ENCODE measurements at regions not wholly inside any gene's neighbourhood (a gene's known extent, or its start where the extent isn't known, plus 50 kb on each side); places are given as distances from the start of the nearest gene placed in this dataset.

DNA sequence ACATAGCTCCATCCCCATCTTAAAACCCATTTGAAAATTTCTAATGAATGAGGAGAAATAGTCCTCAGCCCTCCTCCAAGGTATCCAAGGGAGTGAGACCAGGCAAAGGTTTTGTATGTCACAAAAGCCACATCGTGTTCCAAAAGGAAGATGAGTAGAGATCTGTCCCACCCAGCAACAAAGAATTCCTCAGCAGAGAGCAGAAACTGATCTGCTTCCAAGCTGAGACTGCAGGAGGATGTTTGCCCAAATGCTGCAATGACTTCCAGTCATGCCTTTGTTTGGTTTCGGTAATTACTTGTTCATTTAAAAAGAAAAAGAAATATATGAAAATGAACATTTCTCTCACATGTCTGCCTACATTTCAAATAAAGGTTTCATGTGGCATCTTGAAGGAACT is 186.9 kb downstream of the SETD4 start:
- ATAC-seq, result no peak
- peaks cover 0 to 2% of the 10 kb centered on the region in 2 donors for H3K9me3 Mint-ChIP-seq
- H3K36me3 Mint-ChIP-seq, result no peaks in the 10 kb centered on the region
- Histone ChIP-seq H3K9me3 (ENCODE audit: control insufficient read depth, insufficient read depth, low read length) (peaks cover 2% of the 10 kb centered on the region), H3K36me3 (ENCODE audit: control insufficient read depth, insufficient read depth, low read length) (no peaks in the 10 kb centered on the region), H3K27me3 (ENCODE audit: control insufficient read depth, insufficient read depth, low read length) (no peaks in the 10 kb centered on the region), H3K27ac (ENCODE audit: low read length) (no peak overlapping the region), H3K4me1 (ENCODE audit: control insufficient read depth, insufficient read depth, low read length) (no peaks in the 10 kb centered on the region), H3K4me3 (ENCODE audit: low read length) (no peak overlapping the region)
- intact Hi-C loops (cut with micrococcal nuclease), result no loop called here
- peaks cover 7 to 30% of the 10 kb centered on the region in 2 donors for H3K27me3 Mint-ChIP-seq (ENCODE audit: low read depth in 2 of 2)
- no peak overlapping the region for H3K4me3 Mint-ChIP-seq
- H3K27ac Mint-ChIP-seq, result no peak overlapping the region
- no peak for DNase-seq
- H3K4me1 Mint-ChIP-seq, result no peaks in the 10 kb centered on the region
- WGBS (ENCODE audit: insufficient coverage), result 69% methylated on average over 1 of the region's 2 CpGs
- TF ChIP-seq, protein P1, sequence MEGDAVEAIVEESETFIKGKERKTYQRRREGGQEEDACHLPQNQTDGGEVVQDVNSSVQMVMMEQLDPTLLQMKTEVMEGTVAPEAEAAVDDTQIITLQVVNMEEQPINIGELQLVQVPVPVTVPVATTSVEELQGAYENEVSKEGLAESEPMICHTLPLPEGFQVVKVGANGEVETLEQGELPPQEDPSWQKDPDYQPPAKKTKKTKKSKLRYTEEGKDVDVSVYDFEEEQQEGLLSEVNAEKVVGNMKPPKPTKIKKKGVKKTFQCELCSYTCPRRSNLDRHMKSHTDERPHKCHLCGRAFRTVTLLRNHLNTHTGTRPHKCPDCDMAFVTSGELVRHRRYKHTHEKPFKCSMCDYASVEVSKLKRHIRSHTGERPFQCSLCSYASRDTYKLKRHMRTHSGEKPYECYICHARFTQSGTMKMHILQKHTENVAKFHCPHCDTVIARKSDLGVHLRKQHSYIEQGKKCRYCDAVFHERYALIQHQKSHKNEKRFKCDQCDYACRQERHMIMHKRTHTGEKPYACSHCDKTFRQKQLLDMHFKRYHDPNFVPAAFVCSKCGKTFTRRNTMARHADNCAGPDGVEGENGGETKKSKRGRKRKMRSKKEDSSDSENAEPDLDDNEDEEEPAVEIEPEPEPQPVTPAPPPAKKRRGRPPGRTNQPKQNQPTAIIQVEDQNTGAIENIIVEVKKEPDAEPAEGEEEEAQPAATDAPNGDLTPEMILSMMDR (IDR thresholded peaks at IDR 0.05), result no peak

DNA sequence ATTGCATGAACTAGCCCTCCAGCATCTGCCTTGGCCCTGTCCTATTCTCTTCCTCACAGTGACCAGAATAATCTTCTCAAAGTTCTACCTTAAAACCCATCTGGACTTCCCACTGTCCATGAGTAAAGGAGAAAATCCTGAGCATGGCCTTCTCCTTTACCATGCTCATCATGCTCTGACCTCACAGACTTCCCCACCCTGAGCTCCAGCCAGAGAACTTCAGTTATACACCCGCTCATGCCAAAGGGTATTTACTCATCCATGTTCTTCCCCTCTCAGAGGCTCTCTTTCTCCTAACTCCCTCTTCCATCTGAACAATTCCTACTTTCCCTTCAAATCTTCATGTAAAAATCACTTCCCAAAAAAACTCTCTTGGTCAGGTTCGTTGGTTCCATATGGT is 188.4 kb downstream of the SETD4 start:
- Mint-ChIP-seq H3K9me3 (peaks cover 0 to 2% of the 10 kb centered on the region in 2 donors), H3K27me3 (ENCODE audit: low read depth in 2 of 2) (peaks cover 15 to 25% of the 10 kb centered on the region in 2 donors), H3K27ac (no peak overlapping the region), H3K4me1 (no peaks in the 10 kb centered on the region), H3K36me3 (no peaks in the 10 kb centered on the region), H3K4me3 (no peak overlapping the region)
- H3K27me3 ChIP-seq (ENCODE audit: control insufficient read depth, insufficient read depth, low read length), result no peaks in the 10 kb centered on the region
- no peaks in the 10 kb centered on the region for H3K4me1 ChIP-seq (ENCODE audit: control insufficient read depth, insufficient read depth, low read length)
- TF ChIP-seq, protein P1 (IDR thresholded peaks at IDR 0.05), result no peak
- no peaks in the 10 kb centered on the region for H3K36me3 ChIP-seq (ENCODE audit: control insufficient read depth, insufficient read depth, low read length)
- intact Hi-C loops (cut with micrococcal nuclease), result no loop called here
- DNase-seq (no peak), ATAC-seq (no peak)
- WGBS (ENCODE audit: insufficient coverage), result 85% methylated on average over 2 of the region's 2 CpGs
- H3K9me3 ChIP-seq (ENCODE audit: control insufficient read depth, insufficient read depth, low read length), result peaks cover 5% of the 10 kb centered on the region
- H3K4me3 ChIP-seq (ENCODE audit: low read length), result no peak overlapping the region
- H3K27ac ChIP-seq (ENCODE audit: low read length), result no peak overlapping the region

DNA sequence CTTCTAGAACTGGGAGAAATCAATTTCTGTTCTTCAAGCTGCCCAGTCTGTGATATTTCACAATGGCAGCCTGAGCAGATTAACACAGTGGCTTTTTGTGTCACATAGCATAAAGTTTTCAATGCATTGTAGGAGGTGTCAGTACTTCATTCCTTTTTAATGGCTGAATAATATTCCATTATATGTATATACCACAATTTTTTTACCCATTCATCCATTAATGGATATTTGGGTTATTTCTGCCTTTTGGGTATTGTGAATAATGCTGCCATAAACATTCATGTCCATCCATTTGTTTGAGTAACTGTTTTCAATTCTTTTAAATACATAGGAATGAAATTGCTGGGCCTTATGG is 191.5 kb downstream of the SETD4 start:
- no peak overlapping the region for H3K27ac Mint-ChIP-seq
- peaks cover 5% of the 10 kb centered on the region for H3K9me3 ChIP-seq (ENCODE audit: control insufficient read depth, insufficient read depth, low read length)
- no peaks in the 10 kb centered on the region for H3K27me3 ChIP-seq (ENCODE audit: control insufficient read depth, insufficient read depth, low read length)
- ATAC-seq (no peak), DNase-seq (no peak)
- H3K9me3 Mint-ChIP-seq, result no peaks in the 10 kb centered on the region
- H3K4me1 Mint-ChIP-seq, result no peaks in the 10 kb centered on the region
- intact Hi-C loops (cut with micrococcal nuclease), result no loop called here
- no peaks in the 10 kb centered on the region for H3K4me1 ChIP-seq (ENCODE audit: control insufficient read depth, insufficient read depth, low read length)
- no peaks in the 10 kb centered on the region for H3K36me3 Mint-ChIP-seq
- no peaks in the 10 kb centered on the region for H3K36me3 ChIP-seq (ENCODE audit: control insufficient read depth, insufficient read depth, low read length)
- no peak overlapping the region for H3K4me3 ChIP-seq (ENCODE audit: low read length)
- H3K4me3 Mint-ChIP-seq, result no peak overlapping the region
- TF ChIP-seq, protein P1 (IDR thresholded peaks at IDR 0.05), result no peak
- no peak overlapping the region for H3K27ac ChIP-seq (ENCODE audit: low read length)
- H3K27me3 Mint-ChIP-seq (ENCODE audit: low read depth in 2 of 2), result peaks cover 8 to 16% of the 10 kb centered on the region in 2 donors

DNA sequence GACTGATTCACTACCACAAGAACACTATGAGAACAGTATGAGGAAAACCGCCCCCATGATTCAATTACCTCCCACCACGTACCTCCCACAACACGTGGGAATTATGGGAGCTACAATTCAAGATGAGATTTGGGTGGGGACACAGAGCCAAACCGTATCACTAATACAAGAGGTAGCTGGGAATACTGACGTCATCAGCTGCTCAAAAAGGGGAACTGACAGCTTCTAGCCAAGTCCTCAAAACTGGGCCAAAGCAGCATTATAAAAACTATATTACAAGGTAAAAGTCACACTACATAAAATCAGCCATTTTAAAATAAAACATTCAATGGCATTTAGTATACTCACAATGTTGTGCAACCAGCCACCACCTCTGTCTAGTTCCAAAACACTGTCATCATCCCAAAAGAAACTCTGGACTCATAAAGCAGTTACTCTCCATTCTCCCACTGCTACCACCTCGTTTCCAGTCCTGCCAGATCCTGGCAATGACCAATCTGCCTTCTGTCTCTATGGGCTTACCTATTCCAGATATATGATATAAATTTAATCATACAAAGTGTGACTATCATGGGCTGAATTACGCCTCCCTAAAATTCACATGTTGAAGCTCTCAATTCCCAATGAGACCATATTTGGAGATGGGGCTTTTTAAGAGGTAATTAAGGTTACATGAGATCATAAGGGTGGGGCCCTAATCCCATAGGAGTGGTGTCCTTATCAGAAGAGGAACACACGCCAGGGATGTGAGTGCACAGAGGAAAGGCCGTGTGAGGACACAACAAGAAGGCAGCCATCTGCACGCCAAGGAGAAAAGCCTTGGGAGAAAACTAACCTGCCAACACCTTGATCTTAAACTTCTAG is 192.1 kb downstream of the SETD4 start:
- H3K4me3 Mint-ChIP-seq, result no peak overlapping the region
- no peaks in the 10 kb centered on the region for H3K9me3 Mint-ChIP-seq
- Histone ChIP-seq H3K36me3 (ENCODE audit: control insufficient read depth, insufficient read depth, low read length) (no peaks in the 10 kb centered on the region), H3K4me1 (ENCODE audit: control insufficient read depth, insufficient read depth, low read length) (no peaks in the 10 kb centered on the region), H3K27me3 (ENCODE audit: control insufficient read depth, insufficient read depth, low read length) (no peaks in the 10 kb centered on the region), H3K4me3 (ENCODE audit: low read length) (no peak overlapping the region), H3K9me3 (ENCODE audit: control insufficient read depth, insufficient read depth, low read length) (peaks cover 5% of the 10 kb centered on the region), H3K27ac (ENCODE audit: low read length) (no peak overlapping the region)
- intact Hi-C loops (cut with micrococcal nuclease), result no loop called here
- DNase-seq, result no peak
- H3K4me1 Mint-ChIP-seq, result no peaks in the 10 kb centered on the region
- no peak overlapping the region for H3K27ac Mint-ChIP-seq
- no peaks in the 10 kb centered on the region for H3K36me3 Mint-ChIP-seq
- H3K27me3 Mint-ChIP-seq (ENCODE audit: low read depth in 2 of 2), result peaks cover 8 to 16% of the 10 kb centered on the region in 2 donors
- 71% methylated on average over 9 of the region's 10 CpGs for WGBS (ENCODE audit: insufficient coverage)
- TF ChIP-seq, protein P1 (IDR thresholded peaks at IDR 0.05), result no peak
- ATAC-seq, result no peak

Measured in natural killer cell (primary cell).